ENCODE measurements at regions not wholly inside any gene's neighbourhood (a gene's known extent, or its start where the extent isn't known, plus 50 kb on each side); places are given as distances from the start of the nearest gene placed in this dataset.

- Histone ChIP-seq H3K27me3 (peaks cover 31% of the 10 kb centered on the region), H3K27ac (no peak overlapping the region), H3K9me3 (replicated peaks in 1 of 3) (no peaks in the 10 kb centered on the region), H3K4me3 (no peak overlapping the region), H3K4me1 (replicated peaks in 1 of 2) (no peaks in the 10 kb centered on the region), H3K36me3 (replicated peaks in 1 of 2) (no peaks in the 10 kb centered on the region)
- TF ChIP-seq POLR2A (IDR thresholded peaks at IDR 0.05) (no peak), CTCF (IDR thresholded peaks at IDR 0.05) (no peak)
- intact Hi-C loops (cut with DNase I), result no loop called here
- WGBS, 4 donors, result 59 to 63% (median 61%) methylated on average over 14 to 23 of the region's 23 CpGs
- peak in 1 of 7 donors; percentile 10 for DNase-seq
Observed at GRCh38 chr7:381211-382042, 91.5 kb downstream of the FOXL3 start.

GRCh38 chr7:382043-382400, 92.1 kb downstream of the FOXL3 start:
- no peaks in the 10 kb centered on the region for H3K36me3 ChIP-seq (replicated peaks in 1 of 2)
- peak in 2 of 7 donors; percentile 6 to 12 for DNase-seq
- H3K27ac ChIP-seq, result no peak overlapping the region
- TF ChIP-seq CTCF (IDR thresholded peaks at IDR 0.05), result no peak
- TF ChIP-seq POLR2A (IDR thresholded peaks at IDR 0.05), result no peak
- no peak overlapping the region for H3K4me3 ChIP-seq
- no peaks in the 10 kb centered on the region for H3K4me1 ChIP-seq (replicated peaks in 1 of 2)
- H3K27me3 ChIP-seq, result peaks cover 25% of the 10 kb centered on the region
- intact Hi-C loops (cut with DNase I), result no loop called here
- H3K9me3 ChIP-seq (replicated peaks in 1 of 3), result no peaks in the 10 kb centered on the region
- WGBS, 4 donors, result 38 to 68% (median 58%) methylated on average over 5 of the region's 5 CpGs

- H3K36me3 ChIP-seq (replicated peaks in 1 of 2), result no peaks in the 10 kb centered on the region
- WGBS, 4 donors, result 83 to 88% (median 86%) methylated on average over 11 of the region's 11 CpGs
Observed at GRCh38 chr7:386385-386784, 96.4 kb downstream of the FOXL3 start.

More at GRCh38 chr7:386385-386784, 96.4 kb downstream of the FOXL3 start:
- Histone ChIP-seq H3K27me3 (no peaks in the 10 kb centered on the region), H3K4me3 (no peak overlapping the region), H3K9me3 (replicated peaks in 1 of 3) (no peaks in the 10 kb centered on the region), H3K27ac (no peak overlapping the region), H3K4me1 (replicated peaks in 1 of 2) (no peaks in the 10 kb centered on the region)
- DNase-seq, result no peak
- intact Hi-C loops (cut with DNase I), result no loop called here
- TF ChIP-seq CTCF (IDR thresholded peaks at IDR 0.05) (no peak), POLR2A (IDR thresholded peaks at IDR 0.05) (no peak)

All from adrenal gland (tissue), 9 donors.